OCI-LY7 (cell line): ENCODE measurements at regions not wholly inside any gene's neighbourhood (a gene's known extent, or its start where the extent isn't known, plus 50 kb on each side); places are given as distances from the start of the nearest gene placed in this dataset.

Experiments
- EZH2phosphoT487 ChIP-seq: fragments of 200-600 bp; sonication (generic); IDR thresholded peaks from 2 replicates; pipeline ENCODE4 v1.6.1; 2018; ENCODE audit warnings: low read depth, borderline replicate concordance, mild to moderate bottlenecking, mixed run types, antibody characterized with exemption, low read length, moderate library complexity, mixed read lengths
- TF ChIP-seq, protein P1 (sequence below): fragments of 200-600 bp; sonication (generic); conservative IDR thresholded peaks from 2 replicates; pipeline ENCODE4 v1.5.1; 2014; ENCODE audit warnings: mild to moderate bottlenecking, antibody characterized with exemption, low read length, moderate library complexity, mixed read lengths

GRCh38 chr5:162852134-162852533 lies 585.3 kb upstream of the CCNG1 start:
- TF ChIP-seq, protein P1, sequence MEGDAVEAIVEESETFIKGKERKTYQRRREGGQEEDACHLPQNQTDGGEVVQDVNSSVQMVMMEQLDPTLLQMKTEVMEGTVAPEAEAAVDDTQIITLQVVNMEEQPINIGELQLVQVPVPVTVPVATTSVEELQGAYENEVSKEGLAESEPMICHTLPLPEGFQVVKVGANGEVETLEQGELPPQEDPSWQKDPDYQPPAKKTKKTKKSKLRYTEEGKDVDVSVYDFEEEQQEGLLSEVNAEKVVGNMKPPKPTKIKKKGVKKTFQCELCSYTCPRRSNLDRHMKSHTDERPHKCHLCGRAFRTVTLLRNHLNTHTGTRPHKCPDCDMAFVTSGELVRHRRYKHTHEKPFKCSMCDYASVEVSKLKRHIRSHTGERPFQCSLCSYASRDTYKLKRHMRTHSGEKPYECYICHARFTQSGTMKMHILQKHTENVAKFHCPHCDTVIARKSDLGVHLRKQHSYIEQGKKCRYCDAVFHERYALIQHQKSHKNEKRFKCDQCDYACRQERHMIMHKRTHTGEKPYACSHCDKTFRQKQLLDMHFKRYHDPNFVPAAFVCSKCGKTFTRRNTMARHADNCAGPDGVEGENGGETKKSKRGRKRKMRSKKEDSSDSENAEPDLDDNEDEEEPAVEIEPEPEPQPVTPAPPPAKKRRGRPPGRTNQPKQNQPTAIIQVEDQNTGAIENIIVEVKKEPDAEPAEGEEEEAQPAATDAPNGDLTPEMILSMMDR: no peak
- no peak for TF ChIP-seq EZH2phosphoT487
